ENCODE measurements at regions not wholly inside any gene's neighbourhood (a gene's known extent, or its start where the extent isn't known, plus 50 kb on each side); places are given as distances from the start of the nearest gene placed in this dataset.

DNA sequence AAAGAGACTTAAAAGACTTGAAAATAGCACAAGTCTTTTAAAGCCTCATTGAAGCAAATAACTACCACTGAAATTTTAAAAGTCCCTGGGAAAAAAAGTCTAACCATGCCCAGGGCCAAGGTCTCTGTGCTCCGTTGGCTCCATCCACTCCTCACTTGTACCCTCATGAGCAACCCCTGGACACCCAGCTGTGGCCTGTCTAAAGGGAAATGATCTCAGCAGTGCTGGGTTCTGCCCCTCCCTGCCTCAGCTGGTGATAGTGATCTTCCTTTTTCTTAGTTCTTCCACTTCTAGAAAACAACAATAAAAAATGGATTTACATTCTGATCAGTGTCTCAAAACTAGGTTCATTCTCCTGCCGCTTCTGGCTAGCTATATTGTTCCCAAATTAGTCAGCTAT, 423.5 kb upstream of the ADAMTS5 start:
- H3K9me3 ChIP-seq, result peaks cover 0 to 2% (median under 1%) of the 10 kb centered on the region in 4 donors
- no peaks in the 10 kb centered on the region for H3K27me3 ChIP-seq
- no peaks in the 10 kb centered on the region for H3K36me3 ChIP-seq
- DNase-seq, result no peak
- H3K27ac ChIP-seq, result no peak overlapping the region
- 81 to 87% (median 83%) methylated on average over 2 of the region's 2 CpGs for WGBS, 5 donors
- H3K4me1 ChIP-seq, result no peaks in the 10 kb centered on the region
- H3K4me3 ChIP-seq, result no peak overlapping the region
- no peak for TF ChIP-seq POLR2AphosphoS5 (IDR thresholded peaks at IDR 0.05)
- no peak for TF ChIP-seq CTCF (IDR thresholded peaks at IDR 0.05)
- no peak for TF ChIP-seq EP300 (IDR thresholded peaks at IDR 0.05)
- TF ChIP-seq POLR2A (IDR thresholded peaks at IDR 0.05), result no peak
- intact Hi-C loops (cut with DNase I; ENCODE audit: low total_unique reads), result no loop called here

DNA sequence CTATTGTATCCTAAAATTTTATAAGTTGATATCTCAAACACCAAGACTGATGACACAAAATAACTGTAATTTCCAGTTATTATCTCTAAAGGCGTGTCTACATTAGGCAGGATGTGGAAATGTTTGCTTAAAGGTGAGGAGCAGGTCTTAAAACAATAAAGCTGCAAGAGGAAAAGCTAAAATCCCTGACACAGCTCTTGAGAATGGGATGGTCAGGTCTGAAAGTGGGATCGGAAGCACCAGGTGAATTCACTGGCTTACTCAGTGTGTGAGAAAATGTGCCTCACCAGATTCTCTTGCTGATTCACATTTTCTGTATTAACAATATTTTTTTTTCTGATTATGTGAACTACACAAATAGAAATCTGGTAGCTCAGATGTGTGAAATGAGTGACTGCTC, 421.9 kb upstream of the ADAMTS5 start:
- H3K36me3 ChIP-seq, result no peaks in the 10 kb centered on the region
- no peak overlapping the region for H3K4me3 ChIP-seq
- TF ChIP-seq POLR2A (IDR thresholded peaks at IDR 0.05) (no peak), POLR2AphosphoS5 (IDR thresholded peaks at IDR 0.05) (no peak), EP300 (IDR thresholded peaks at IDR 0.05) (no peak)
- WGBS, 5 donors, result 54 to 75% (median 65%) methylated on average over 2 of the region's 2 CpGs
- H3K27ac ChIP-seq, result no peak overlapping the region
- DNase-seq, result no peak
- H3K4me1 ChIP-seq, result no peaks in the 10 kb centered on the region
- intact Hi-C loops (cut with DNase I; ENCODE audit: low total_unique reads), result no loop called here
- no peaks in the 10 kb centered on the region for H3K27me3 ChIP-seq
- peaks cover 0 to 11% (median 5%) of the 10 kb centered on the region in 4 donors for H3K9me3 ChIP-seq

- no peak overlapping the region for H3K4me3 ChIP-seq
- peaks cover 0 to 11% (median 5%) of the 10 kb centered on the region in 4 donors for H3K9me3 ChIP-seq
- intact Hi-C loops (cut with DNase I; ENCODE audit: low total_unique reads), result no loop called here
- WGBS, 5 donors, result 63 to 73% (median 64%) methylated on average over 3 to 4 of the region's 4 CpGs
- H3K4me1 ChIP-seq, result no peaks in the 10 kb centered on the region
- no peak for DNase-seq
- no peak overlapping the region for H3K27ac ChIP-seq
- no peaks in the 10 kb centered on the region for H3K27me3 ChIP-seq
- TF ChIP-seq POLR2AphosphoS5 (IDR thresholded peaks at IDR 0.05), result no peak
- no peak for TF ChIP-seq EP300 (IDR thresholded peaks at IDR 0.05)
- no peak for TF ChIP-seq CTCF (IDR thresholded peaks at IDR 0.05)
- no peak for TF ChIP-seq POLR2A (IDR thresholded peaks at IDR 0.05)
- H3K36me3 ChIP-seq, result no peaks in the 10 kb centered on the region
Observed at GRCh38 chr21:27382404-27382803, 415.5 kb upstream of the ADAMTS5 start.

- 61 to 75% (median 71%) methylated on average over 2 of the region's 2 CpGs for WGBS, 5 donors
- intact Hi-C loops (cut with DNase I; ENCODE audit: low total_unique reads), result no loop called here
- Histone ChIP-seq H3K4me3 (no peak overlapping the region), H3K4me1 (no peaks in the 10 kb centered on the region), H3K36me3 (no peaks in the 10 kb centered on the region), H3K27ac (no peak overlapping the region), H3K27me3 (no peaks in the 10 kb centered on the region), H3K9me3 (peaks cover 0 to 10% (median 4%) of the 10 kb centered on the region in 4 donors)
- TF ChIP-seq POLR2AphosphoS5 (IDR thresholded peaks at IDR 0.05), result no peak
- no peak for TF ChIP-seq POLR2A (IDR thresholded peaks at IDR 0.05)
- DNase-seq, result no peak
Observed at GRCh38 chr21:27380303-27380702, 413.4 kb upstream of the ADAMTS5 start.

DNA sequence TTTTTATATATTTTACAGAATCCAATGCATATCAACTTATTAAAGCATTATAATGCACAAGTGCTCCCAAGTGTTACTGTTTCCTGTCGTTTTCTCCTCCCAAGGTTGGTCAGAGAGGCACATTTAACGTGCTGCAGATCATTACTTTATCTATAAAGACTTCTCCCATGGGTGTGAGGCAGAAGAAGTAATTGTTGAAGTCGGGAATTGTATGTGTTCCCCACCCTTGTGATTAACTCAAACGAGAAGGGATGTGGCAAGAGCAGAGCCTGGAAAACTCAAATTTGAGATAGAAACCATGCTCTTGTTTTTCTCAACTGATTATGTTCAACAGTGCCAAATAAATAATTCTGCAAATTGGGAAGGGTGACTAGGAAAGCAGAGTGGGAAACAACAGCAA, 412.5 kb upstream of the ADAMTS5 start:
- H3K27ac ChIP-seq, result no peak overlapping the region
- no peak for TF ChIP-seq POLR2AphosphoS5 (IDR thresholded peaks at IDR 0.05)
- TF ChIP-seq POLR2A (IDR thresholded peaks at IDR 0.05), result no peak
- TF ChIP-seq EP300 (IDR thresholded peaks at IDR 0.05), result no peak
- TF ChIP-seq CTCF (IDR thresholded peaks at IDR 0.05), result no peak

More for the DNA sequence above, 412.5 kb upstream of the ADAMTS5 start:
- peaks cover 0 to under 1% (median 0%) of the 10 kb centered on the region in 4 donors for H3K9me3 ChIP-seq
- H3K4me1 ChIP-seq, result no peaks in the 10 kb centered on the region
- no peaks in the 10 kb centered on the region for H3K36me3 ChIP-seq
- 31 to 42% (median 41%) methylated on average over 4 of the region's 4 CpGs for WGBS, 5 donors
- intact Hi-C loops (cut with DNase I; ENCODE audit: low total_unique reads), result no loop called here
- no peaks in the 10 kb centered on the region for H3K27me3 ChIP-seq
- no peak overlapping the region for H3K4me3 ChIP-seq
- DNase-seq, result peak in 1 of 2 donors; percentile 12
